ENCODE measurements at regions not wholly inside any gene's neighbourhood (a gene's known extent, or its start where the extent isn't known, plus 50 kb on each side); places are given as distances from the start of the nearest gene placed in this dataset.

DNA sequence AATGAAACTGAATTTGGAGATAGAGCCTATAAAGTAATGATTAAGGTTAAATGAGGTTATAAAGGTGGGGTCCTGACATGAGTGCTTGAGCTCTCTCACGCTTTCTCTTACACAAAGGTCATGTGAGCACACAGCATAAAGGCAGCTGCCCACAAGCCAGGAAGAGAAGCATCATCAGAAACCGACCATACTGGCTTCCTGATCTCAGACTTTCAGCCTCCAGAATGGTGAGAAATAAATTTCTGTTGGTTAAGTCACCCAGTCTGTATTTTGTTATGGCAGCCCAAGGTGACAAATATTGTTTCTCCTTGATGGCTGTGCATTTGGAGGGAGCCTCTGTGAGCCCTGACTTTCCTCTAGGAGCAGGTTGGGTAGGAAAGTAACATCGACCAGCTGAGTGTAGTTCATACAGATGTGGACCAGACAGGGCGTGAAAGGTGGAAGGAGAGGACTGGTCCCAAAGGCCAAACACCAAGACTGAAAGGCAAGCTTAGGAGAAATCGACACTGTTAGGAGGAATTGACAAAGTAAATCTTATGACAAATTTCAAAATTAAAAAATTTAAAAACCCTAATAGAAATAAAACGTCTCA is 97.6 kb upstream of the SLC38A2 start:
- peaks cover 43% of the 10 kb centered on the region for H3K4me1 ChIP-seq (ENCODE audit: control insufficient read depth, insufficient read depth, low read length)
- no peak overlapping the region for H3K4me3 ChIP-seq (ENCODE audit: low read length)
- H3K36me3 ChIP-seq (ENCODE audit: insufficient read depth, low read length) = no peaks in the 10 kb centered on the region
- H3K9me3 ChIP-seq (replicated peaks; ENCODE audit: low read length) = no peaks in the 10 kb centered on the region
- no peak overlapping the region for H3K9ac ChIP-seq (ENCODE audit: low read depth, low read length)
- H3K27me3 ChIP-seq (ENCODE audit: control insufficient read depth, insufficient read depth, low read length) = no peaks in the 10 kb centered on the region
- H3K4me2 ChIP-seq (ENCODE audit: low read length) = no peak overlapping the region

DNA sequence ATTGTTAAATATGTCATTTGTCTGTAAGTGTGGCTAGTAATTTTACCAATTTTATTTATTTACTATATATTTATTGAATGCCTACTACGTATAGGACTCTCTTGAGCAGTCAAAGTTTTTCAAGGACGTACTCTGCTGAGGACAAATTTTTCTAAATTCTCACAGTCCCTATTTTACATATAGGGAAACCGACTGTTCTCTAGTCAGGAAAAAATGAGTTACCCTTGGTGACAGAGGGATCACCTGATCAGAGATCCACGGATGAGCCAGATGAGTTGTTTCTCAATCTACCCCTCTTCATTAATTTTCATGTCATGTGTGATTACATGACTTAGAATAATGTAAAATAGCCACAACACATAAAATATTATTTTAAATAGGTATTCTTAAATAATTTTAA is 96.2 kb upstream of the SLC38A2 start:
- no peaks in the 10 kb centered on the region for H3K36me3 ChIP-seq (ENCODE audit: insufficient read depth, low read length)
- no peaks in the 10 kb centered on the region for H3K27me3 ChIP-seq (ENCODE audit: control insufficient read depth, insufficient read depth, low read length)
- H3K9ac ChIP-seq (ENCODE audit: low read depth, low read length) = no peak overlapping the region
- H3K4me3 ChIP-seq (ENCODE audit: low read length) = no peak overlapping the region
- H3K9me3 ChIP-seq (replicated peaks; ENCODE audit: low read length) = no peaks in the 10 kb centered on the region
- H3K4me2 ChIP-seq (ENCODE audit: low read length) = no peak overlapping the region
- H3K4me1 ChIP-seq (ENCODE audit: control insufficient read depth, insufficient read depth, low read length) = peaks cover 33% of the 10 kb centered on the region

DNA sequence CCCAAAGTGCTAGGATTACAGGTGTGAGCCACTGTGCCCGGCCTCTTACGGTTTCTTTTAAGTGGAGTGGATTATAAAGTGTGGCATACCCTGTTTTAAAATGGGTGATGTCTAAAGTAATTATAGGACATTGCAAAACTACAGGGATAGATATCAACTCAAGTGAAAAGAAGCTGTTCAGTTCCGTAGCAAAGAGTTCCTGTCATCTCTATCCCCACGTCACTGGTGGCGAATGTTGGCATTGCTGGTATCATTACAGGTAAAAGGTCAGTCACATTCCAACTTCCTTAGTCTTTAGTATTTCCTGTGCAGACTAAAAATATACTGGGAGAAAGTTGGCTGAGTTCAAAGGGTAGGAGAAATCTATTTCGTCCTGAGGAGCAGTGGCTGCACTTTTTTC is 95.6 kb upstream of the SLC38A2 start:
- H3K4me1 ChIP-seq (ENCODE audit: control insufficient read depth, insufficient read depth, low read length) = peaks cover 28% of the 10 kb centered on the region
- H3K36me3 ChIP-seq (ENCODE audit: insufficient read depth, low read length) = no peaks in the 10 kb centered on the region
- H3K4me2 ChIP-seq (ENCODE audit: low read length) = no peak overlapping the region
- H3K9me3 ChIP-seq (replicated peaks; ENCODE audit: low read length) = no peaks in the 10 kb centered on the region
- no peak overlapping the region for H3K4me3 ChIP-seq (ENCODE audit: low read length)
- H3K9ac ChIP-seq (ENCODE audit: low read depth, low read length) = no peak overlapping the region
- no peaks in the 10 kb centered on the region for H3K27me3 ChIP-seq (ENCODE audit: control insufficient read depth, insufficient read depth, low read length)

DNA sequence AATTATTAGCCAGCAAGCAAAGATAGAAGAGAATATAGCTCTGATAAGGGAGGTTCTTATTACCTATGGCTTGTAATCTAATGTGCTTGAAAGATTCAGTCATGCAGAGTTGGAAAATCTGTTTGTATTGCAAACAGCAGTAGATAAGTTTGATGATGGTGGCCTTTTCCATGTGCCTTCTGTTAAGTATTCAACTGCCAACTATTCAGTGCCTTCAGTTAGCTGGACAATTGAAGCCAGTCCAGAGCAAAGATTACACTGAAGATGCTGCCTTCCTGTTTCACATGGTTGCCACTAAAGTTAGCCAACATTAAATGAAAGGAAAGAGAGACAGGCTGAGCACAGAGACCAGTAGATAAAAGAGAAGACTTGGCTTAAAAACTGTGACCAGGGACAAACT is 92.7 kb upstream of the SLC38A2 start:
- Histone ChIP-seq H3K9me3 (replicated peaks; ENCODE audit: low read length) (no peaks in the 10 kb centered on the region), H3K27me3 (ENCODE audit: control insufficient read depth, insufficient read depth, low read length) (no peaks in the 10 kb centered on the region), H3K4me2 (ENCODE audit: low read length) (no peak overlapping the region), H3K36me3 (ENCODE audit: insufficient read depth, low read length) (no peaks in the 10 kb centered on the region), H3K9ac (ENCODE audit: low read depth, low read length) (no peak overlapping the region), H3K4me1 (ENCODE audit: control insufficient read depth, insufficient read depth, low read length) (peaks cover 25% of the 10 kb centered on the region), H3K4me3 (ENCODE audit: low read length) (no peak overlapping the region)

DNA sequence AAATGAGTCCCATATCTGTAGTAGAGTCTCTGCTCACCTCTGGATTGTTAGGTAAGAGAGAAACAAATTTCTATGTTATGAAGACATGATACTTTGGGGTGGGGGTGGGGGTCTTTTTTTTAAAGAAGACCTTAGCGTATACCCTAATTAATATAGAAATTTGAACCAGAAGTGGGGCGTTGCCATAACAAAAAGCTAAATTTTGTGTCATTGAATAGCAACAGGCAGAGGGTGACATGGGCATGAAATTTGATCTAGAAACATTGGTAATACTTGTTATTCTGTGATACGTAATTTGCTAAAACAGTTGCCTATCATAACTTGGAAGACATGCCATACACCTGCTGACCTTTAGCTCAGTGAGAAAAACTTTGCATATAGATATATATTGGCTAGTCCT is 92.3 kb upstream of the SLC38A2 start:
- H3K9me3 ChIP-seq (replicated peaks; ENCODE audit: low read length) = no peaks in the 10 kb centered on the region
- no peaks in the 10 kb centered on the region for H3K27me3 ChIP-seq (ENCODE audit: control insufficient read depth, insufficient read depth, low read length)
- peaks cover 30% of the 10 kb centered on the region for H3K4me1 ChIP-seq (ENCODE audit: control insufficient read depth, insufficient read depth, low read length)
- no peaks in the 10 kb centered on the region for H3K36me3 ChIP-seq (ENCODE audit: insufficient read depth, low read length)
- no peak overlapping the region for H3K4me3 ChIP-seq (ENCODE audit: low read length)
- H3K4me2 ChIP-seq (ENCODE audit: low read length) = no peak overlapping the region
- no peak overlapping the region for H3K9ac ChIP-seq (ENCODE audit: low read depth, low read length)

DNA sequence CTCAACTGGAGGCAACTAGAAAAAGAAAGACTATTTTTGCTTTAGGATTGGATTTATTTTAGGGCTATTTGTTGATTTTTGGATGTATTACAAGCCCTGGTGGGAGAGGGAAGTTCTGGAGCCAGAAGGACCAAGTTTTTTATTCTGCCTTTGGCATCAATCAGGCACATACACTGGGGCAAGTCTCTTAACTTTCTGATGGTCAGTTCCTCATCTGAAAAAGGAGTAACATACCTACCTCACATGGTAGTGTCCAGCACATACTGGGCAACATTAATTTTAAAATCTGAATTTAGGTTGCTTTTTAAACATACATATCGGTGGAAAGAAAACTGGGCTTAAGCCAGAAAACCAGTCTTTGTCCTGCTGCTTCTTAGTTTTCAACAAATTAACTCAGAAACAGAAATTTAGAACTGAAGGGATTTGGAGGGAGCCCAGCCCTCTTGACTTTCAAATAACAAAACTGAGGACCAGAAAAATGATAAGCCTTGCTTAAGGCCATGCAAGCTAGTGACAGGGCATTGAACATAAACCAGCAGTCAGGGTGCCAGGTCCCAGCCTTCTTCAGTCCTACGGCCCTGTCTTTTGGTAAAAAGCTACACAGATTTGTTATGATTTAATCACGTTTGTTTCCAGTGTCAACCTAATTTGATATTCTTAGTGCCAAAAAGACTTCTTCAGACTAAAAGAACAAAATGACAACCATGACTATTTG is 90.2 kb upstream of the SLC38A2 start:
- Histone ChIP-seq H3K9me3 (replicated peaks; ENCODE audit: low read length) (no peaks in the 10 kb centered on the region), H3K4me3 (ENCODE audit: low read length) (no peak overlapping the region), H3K9ac (ENCODE audit: low read depth, low read length) (no peak overlapping the region)

DNA sequence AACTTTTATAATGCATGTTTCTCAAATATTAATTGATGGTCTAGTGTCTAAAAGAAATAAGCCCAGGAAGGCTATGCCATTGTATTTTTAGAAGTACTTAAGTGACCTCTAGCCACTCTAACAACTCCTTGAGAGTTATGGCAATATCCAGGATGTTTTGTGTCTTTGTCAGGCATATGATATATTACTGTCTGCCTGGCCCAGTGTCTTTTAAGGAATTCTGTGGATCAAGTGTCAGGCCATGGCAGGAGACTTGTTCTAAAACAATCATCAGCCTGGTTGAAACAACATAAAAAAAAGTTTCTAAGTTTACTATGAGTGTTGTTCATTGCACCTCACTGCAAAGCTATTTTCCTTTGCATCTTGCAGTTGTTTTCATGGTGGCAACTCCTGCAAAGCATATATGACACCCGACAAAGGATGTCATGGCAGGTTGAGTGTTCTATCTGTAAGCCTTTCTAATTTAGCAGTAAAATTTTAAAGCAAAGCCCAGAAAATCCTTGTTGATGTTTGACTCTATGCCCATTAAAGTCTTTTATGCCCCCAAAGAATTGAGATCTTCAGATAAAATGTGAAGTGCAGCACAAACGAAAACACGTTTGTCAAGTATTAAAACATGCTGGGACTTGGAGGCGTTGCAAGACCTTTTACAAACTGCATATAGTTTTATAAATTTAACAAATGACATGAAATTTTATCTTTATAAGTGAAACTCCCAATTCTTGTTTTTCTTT is 89.5 kb upstream of the SLC38A2 start:
- Histone ChIP-seq H3K9me3 (replicated peaks; ENCODE audit: low read length) (no peaks in the 10 kb centered on the region), H3K27me3 (ENCODE audit: control insufficient read depth, insufficient read depth, low read length) (no peaks in the 10 kb centered on the region), H3K36me3 (ENCODE audit: insufficient read depth, low read length) (no peaks in the 10 kb centered on the region), H3K4me1 (ENCODE audit: control insufficient read depth, insufficient read depth, low read length) (peaks cover 39% of the 10 kb centered on the region), H3K4me3 (ENCODE audit: low read length) (no peak overlapping the region), H3K4me2 (ENCODE audit: low read length) (no peak overlapping the region), H3K9ac (ENCODE audit: low read depth, low read length) (no peak overlapping the region)

More for the DNA sequence above, 90.2 kb upstream of the SLC38A2 start:
- no peak overlapping the region for H3K4me2 ChIP-seq (ENCODE audit: low read length)
- H3K4me1 ChIP-seq (ENCODE audit: control insufficient read depth, insufficient read depth, low read length) = peaks cover 39% of the 10 kb centered on the region
- H3K36me3 ChIP-seq (ENCODE audit: insufficient read depth, low read length) = no peaks in the 10 kb centered on the region
- no peaks in the 10 kb centered on the region for H3K27me3 ChIP-seq (ENCODE audit: control insufficient read depth, insufficient read depth, low read length)

DNA sequence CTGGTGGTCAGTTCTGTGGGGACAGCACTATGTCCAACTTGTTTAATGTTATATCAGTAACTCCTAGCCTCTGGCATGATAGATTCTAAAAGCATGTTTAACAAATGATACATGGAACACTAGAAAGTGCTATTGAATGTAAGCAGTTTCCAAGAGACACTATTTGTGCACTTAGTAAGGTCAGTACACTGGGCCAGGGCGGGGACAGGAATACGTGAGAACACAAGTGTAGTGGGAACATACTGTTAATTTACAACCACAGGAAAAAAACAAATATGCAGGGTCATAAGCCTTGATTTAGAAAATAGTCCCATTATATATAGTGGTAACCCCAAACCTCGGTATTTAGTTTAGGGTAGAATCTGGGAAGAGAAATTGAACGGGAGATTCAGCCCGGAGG is 88.9 kb upstream of the SLC38A2 start:
- H3K4me2 ChIP-seq (ENCODE audit: low read length) = no peak overlapping the region
- no peaks in the 10 kb centered on the region for H3K9me3 ChIP-seq (replicated peaks; ENCODE audit: low read length)
- peaks cover 43% of the 10 kb centered on the region for H3K4me1 ChIP-seq (ENCODE audit: control insufficient read depth, insufficient read depth, low read length)
- H3K27me3 ChIP-seq (ENCODE audit: control insufficient read depth, insufficient read depth, low read length) = no peaks in the 10 kb centered on the region
- H3K9ac ChIP-seq (ENCODE audit: low read depth, low read length) = no peak overlapping the region
- H3K36me3 ChIP-seq (ENCODE audit: insufficient read depth, low read length) = no peaks in the 10 kb centered on the region
- H3K4me3 ChIP-seq (ENCODE audit: low read length) = no peak overlapping the region

DNA sequence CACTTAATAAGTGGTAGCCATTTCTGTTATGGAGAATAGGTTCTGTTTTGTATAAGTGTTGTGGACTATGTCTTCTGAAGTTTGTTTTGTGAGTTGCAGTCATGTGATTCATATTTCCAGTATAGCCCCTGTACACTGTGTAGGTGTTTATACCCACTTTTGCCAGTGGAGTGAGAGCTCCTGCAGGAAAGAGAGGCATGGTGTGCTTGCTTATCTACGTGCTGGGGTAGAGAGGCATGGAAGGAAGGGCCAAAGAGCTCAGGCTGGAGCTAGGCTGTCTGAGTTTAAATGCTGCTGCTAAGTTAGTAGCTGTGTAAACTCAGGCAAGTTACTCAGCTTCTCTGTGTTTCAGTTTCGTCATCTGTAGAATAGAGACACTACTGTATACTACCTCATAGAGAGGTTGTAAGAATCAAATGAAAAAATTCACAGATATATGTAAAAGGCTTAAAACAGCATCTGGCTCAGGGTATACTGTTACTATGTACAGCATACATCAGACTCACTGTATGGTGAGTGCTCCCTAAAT is 88.2 kb upstream of the SLC38A2 start:
- no peaks in the 10 kb centered on the region for H3K9me3 ChIP-seq (replicated peaks; ENCODE audit: low read length)
- no peaks in the 10 kb centered on the region for H3K36me3 ChIP-seq (ENCODE audit: insufficient read depth, low read length)
- no peak overlapping the region for H3K4me3 ChIP-seq (ENCODE audit: low read length)
- peaks cover 50% of the 10 kb centered on the region for H3K4me1 ChIP-seq (ENCODE audit: control insufficient read depth, insufficient read depth, low read length)
- H3K9ac ChIP-seq (ENCODE audit: low read depth, low read length) = no peak overlapping the region
- H3K27me3 ChIP-seq (ENCODE audit: control insufficient read depth, insufficient read depth, low read length) = no peaks in the 10 kb centered on the region
- no peak overlapping the region for H3K4me2 ChIP-seq (ENCODE audit: low read length)

DNA sequence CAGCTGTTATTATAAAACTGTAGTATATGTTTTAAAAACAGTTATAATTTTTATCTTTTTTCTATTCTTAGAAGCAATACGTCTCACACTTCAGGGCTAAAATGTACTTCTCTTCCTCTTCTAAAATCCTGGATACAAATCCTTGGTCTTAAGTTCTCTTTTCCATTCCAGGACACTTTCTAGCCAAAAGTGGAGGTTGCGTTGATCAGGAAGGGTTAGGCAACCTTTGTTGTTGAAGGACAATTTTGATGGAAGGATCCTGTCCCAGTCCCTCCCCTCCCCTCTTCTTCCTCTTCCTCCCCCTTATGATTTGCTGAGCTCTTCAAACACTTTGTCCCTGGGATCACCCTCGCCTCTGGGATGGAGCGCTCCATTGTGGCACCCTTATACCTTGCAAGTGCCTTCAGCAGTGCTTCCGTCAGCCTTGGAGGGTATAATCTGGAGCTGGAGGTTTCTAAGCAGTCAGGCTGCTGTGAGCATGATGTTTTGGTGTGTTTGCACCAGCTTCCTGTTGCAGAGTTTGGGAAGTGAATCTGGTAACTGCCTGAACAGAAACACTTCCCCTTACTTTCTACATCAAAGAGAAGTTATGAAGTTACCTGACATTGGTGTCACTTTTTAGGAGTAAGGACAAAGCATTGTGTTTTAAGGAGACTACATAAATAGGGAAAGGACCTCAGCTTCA is 87.4 kb upstream of the SLC38A2 start:
- H3K36me3 ChIP-seq (ENCODE audit: insufficient read depth, low read length) = no peaks in the 10 kb centered on the region
- no peaks in the 10 kb centered on the region for H3K27me3 ChIP-seq (ENCODE audit: control insufficient read depth, insufficient read depth, low read length)
- no peak overlapping the region for H3K9ac ChIP-seq (ENCODE audit: low read depth, low read length)
- no peak overlapping the region for H3K4me2 ChIP-seq (ENCODE audit: low read length)
- peaks cover 51% of the 10 kb centered on the region for H3K4me1 ChIP-seq (ENCODE audit: control insufficient read depth, insufficient read depth, low read length)
- H3K4me3 ChIP-seq (ENCODE audit: low read length) = no peak overlapping the region
- H3K9me3 ChIP-seq (replicated peaks; ENCODE audit: low read length) = no peaks in the 10 kb centered on the region

DNA sequence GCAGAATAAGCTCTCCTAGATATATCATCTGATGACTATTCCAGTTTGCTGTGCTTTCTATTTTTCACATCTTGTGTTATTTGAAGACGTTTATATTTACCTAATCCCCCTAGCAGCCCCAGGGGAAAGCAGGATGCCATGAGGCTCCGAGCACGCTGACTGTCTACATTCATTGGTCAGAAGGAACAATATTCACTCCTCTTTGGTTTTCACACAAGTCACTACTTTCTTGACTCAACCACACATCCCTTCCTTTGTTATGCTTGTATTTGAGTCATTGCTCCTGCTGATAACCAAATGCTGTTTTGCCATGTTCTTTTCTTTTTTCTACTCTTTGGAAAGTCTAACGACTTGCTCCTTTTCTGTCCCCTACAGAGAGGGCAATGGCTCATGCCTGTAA is 86.5 kb upstream of the SLC38A2 start:
- Histone ChIP-seq H3K36me3 (ENCODE audit: insufficient read depth, low read length) (no peaks in the 10 kb centered on the region), H3K4me2 (ENCODE audit: low read length) (no peak overlapping the region), H3K4me3 (ENCODE audit: low read length) (no peak overlapping the region), H3K9ac (ENCODE audit: low read depth, low read length) (no peak overlapping the region), H3K9me3 (replicated peaks; ENCODE audit: low read length) (no peaks in the 10 kb centered on the region), H3K27me3 (ENCODE audit: control insufficient read depth, insufficient read depth, low read length) (no peaks in the 10 kb centered on the region), H3K4me1 (ENCODE audit: control insufficient read depth, insufficient read depth, low read length) (peaks cover 51% of the 10 kb centered on the region)
